ENCODE measurements at regions not wholly inside any gene's neighbourhood (a gene's known extent, or its start where the extent isn't known, plus 50 kb on each side); places are given as distances from the start of the nearest gene placed in this dataset.

- TF ChIP-seq ZNF324 (tag by site-specific recombination; IDR thresholded peaks at IDR 0.05) (no peak), ZNF169 (tag by site-specific recombination; IDR thresholded peaks at IDR 0.05) (no peak), ATF2 (tag by site-specific recombination; IDR thresholded peaks at IDR 0.05; ENCODE audit: low read depth) (no peak), CTCF (tag by site-specific recombination; IDR thresholded peaks at IDR 0.05) (no peak), ZFP69B (tag by site-specific recombination; IDR thresholded peaks at IDR 0.05) (no peak), ZNF24 (tag by site-specific recombination; IDR thresholded peaks at IDR 0.05) (no peak)
Observed at GRCh38 chr9:13988944-13989343, 325.0 kb downstream of the NFIB start.

Measured in HEK293 (cell line).